ENCODE measurements at regions not wholly inside any gene's neighbourhood (a gene's known extent, or its start where the extent isn't known, plus 50 kb on each side); places are given as distances from the start of the nearest gene placed in this dataset.

DNA sequence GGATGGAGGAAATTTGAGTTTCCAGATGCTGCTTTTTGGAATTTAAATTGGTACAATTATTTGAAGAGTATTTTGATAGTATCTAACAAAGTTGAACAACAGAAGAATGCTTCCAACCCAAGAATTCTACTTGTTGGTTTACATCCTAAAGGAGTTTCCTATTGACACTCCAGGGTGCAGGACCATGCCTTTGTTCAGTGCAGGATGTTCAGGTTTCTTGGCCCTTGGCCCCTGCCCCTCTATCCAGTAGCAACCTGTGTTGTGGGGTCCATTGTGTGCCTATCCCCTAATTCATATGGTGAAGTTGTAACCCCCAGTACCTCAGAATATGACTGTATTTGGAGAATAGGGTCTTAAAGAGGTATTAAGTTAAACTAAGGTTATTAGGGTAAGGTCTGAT is 750.0 kb upstream of the ZNF608 start:
- no peaks in the 10 kb centered on the region for H3K27me3 Mint-ChIP-seq (ENCODE audit: unreplicated experiment)
- peaks cover 9% of the 10 kb centered on the region for H3K4me1 Mint-ChIP-seq (ENCODE audit: low read depth, unreplicated experiment)
- no peaks in the 10 kb centered on the region for H3K9me3 Mint-ChIP-seq (ENCODE audit: low read depth, unreplicated experiment)
- TF ChIP-seq CTCF (IDR thresholded peaks at IDR 0.05; ENCODE audit: unreplicated experiment) = no peak
- BruUV-seq (replicated peaks) = no TSS peak
- intact Hi-C loops (cut with micrococcal nuclease; ENCODE audit: unreplicated experiment) = no loop called here
- H3K27ac Mint-ChIP-seq (ENCODE audit: unreplicated experiment) = no peak overlapping the region
- H3K36me3 Mint-ChIP-seq (ENCODE audit: insufficient read depth, unreplicated experiment) = no peaks in the 10 kb centered on the region
- no peak for DNase-seq
- H3K4me3 Mint-ChIP-seq (ENCODE audit: low read depth, unreplicated experiment) = no peak overlapping the region
- CTCF ChIA-PET = no interaction called here

GRCh38 chr5:125497651-125498050 is 751.2 kb upstream of the ZNF608 start:
- no peaks in the 10 kb centered on the region for H3K36me3 Mint-ChIP-seq (ENCODE audit: insufficient read depth, unreplicated experiment)
- TF ChIP-seq CTCF (IDR thresholded peaks at IDR 0.05; ENCODE audit: unreplicated experiment) = no peak
- no peak overlapping the region for H3K4me3 Mint-ChIP-seq (ENCODE audit: low read depth, unreplicated experiment)
- CTCF ChIA-PET = interaction anchor here (0.6 kb wide), 1 partner anchor 1384 kb away, joined by 3 read pairs; no protein-coding TSS in a partner anchor
- intact Hi-C loops (cut with micrococcal nuclease; ENCODE audit: unreplicated experiment) = no loop called here
- no peak overlapping the region for H3K27ac Mint-ChIP-seq (ENCODE audit: unreplicated experiment)
- no peaks in the 10 kb centered on the region for H3K9me3 Mint-ChIP-seq (ENCODE audit: low read depth, unreplicated experiment)
- no TSS peak for BruUV-seq (replicated peaks)
- peaks cover 9% of the 10 kb centered on the region for H3K4me1 Mint-ChIP-seq (ENCODE audit: low read depth, unreplicated experiment)
- H3K27me3 Mint-ChIP-seq (ENCODE audit: unreplicated experiment) = no peaks in the 10 kb centered on the region
- no peak for DNase-seq

DNA sequence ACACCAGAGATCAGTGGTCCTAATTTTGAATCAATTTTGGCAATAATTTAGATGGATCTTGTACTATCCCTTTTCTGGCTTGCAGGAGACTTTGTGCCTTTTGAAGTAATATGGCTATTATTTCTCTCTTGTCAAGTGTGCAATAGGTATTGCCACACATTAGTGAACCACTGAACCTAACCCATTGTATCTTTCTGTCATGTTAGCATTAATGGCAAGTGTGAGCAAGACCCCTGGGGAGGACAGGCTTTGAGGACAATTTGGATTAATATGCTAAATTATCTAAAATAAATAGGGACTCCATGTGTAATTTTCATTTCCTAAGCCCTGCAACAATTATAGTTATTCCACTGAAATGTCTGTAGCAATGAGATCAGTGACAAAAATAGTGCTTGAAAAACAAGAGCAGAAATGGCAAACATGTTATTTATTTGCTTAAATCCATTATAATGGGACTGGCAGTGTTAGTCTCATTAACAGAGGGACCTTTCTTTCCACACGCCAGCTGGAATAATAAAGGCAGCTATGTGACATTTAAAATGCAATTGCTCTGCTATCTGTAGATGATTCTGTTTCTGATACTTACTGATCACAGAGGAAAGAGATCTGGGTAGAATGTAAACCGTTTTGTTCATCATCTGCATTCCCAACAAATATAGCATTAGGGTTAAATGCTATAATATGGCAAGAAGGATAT is 753.3 kb upstream of the ZNF608 start:
- TF ChIP-seq CTCF (IDR thresholded peaks at IDR 0.05; ENCODE audit: unreplicated experiment) = no peak
- Mint-ChIP-seq H3K27ac (ENCODE audit: unreplicated experiment) (no peak overlapping the region), H3K4me3 (ENCODE audit: low read depth, unreplicated experiment) (no peak overlapping the region), H3K27me3 (ENCODE audit: unreplicated experiment) (no peaks in the 10 kb centered on the region), H3K9me3 (ENCODE audit: low read depth, unreplicated experiment) (no peaks in the 10 kb centered on the region), H3K4me1 (ENCODE audit: low read depth, unreplicated experiment) (peaks cover 9% of the 10 kb centered on the region), H3K36me3 (ENCODE audit: insufficient read depth, unreplicated experiment) (no peaks in the 10 kb centered on the region)
- no peak for DNase-seq
- no TSS peak for BruUV-seq (replicated peaks)
- CTCF ChIA-PET = no interaction called here
- intact Hi-C loops (cut with micrococcal nuclease; ENCODE audit: unreplicated experiment) = no loop called here

DNA sequence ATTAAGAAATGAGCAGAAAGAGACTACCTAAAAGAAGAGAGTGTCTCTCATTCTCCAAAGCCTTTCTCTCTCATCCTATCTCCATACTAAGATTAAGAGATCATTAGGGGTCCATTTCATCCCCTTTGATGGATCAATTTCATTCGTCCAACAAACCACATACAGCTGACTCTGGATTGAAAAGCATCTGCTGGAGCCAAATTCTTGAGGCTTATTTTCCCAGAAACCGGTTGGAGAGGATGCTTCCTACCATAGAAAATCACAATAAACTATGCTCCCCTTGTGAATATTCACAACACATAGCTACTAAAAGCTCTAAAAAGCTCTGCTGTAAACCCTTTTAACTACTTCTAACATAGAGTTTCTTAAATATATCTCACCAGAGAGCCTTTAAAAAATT is 755.0 kb upstream of the ZNF608 start:
- no peaks in the 10 kb centered on the region for H3K27me3 Mint-ChIP-seq (ENCODE audit: unreplicated experiment)
- H3K4me1 Mint-ChIP-seq (ENCODE audit: low read depth, unreplicated experiment) = peaks cover 9% of the 10 kb centered on the region
- intact Hi-C loops (cut with micrococcal nuclease; ENCODE audit: unreplicated experiment) = no loop called here
- CTCF ChIA-PET = no interaction called here
- H3K9me3 Mint-ChIP-seq (ENCODE audit: low read depth, unreplicated experiment) = no peaks in the 10 kb centered on the region
- TF ChIP-seq CTCF (IDR thresholded peaks at IDR 0.05; ENCODE audit: unreplicated experiment) = no peak
- H3K4me3 Mint-ChIP-seq (ENCODE audit: low read depth, unreplicated experiment) = no peak overlapping the region
- BruUV-seq (replicated peaks) = no TSS peak
- no peak for DNase-seq
- H3K36me3 Mint-ChIP-seq (ENCODE audit: insufficient read depth, unreplicated experiment) = no peaks in the 10 kb centered on the region
- H3K27ac Mint-ChIP-seq (ENCODE audit: unreplicated experiment) = no peak overlapping the region
